HG02798 (cell line): ENCODE measurements at regions not wholly inside any gene's neighbourhood (a gene's known extent, or its start where the extent isn't known, plus 50 kb on each side); places are given as distances from the start of the nearest gene placed in this dataset.

Source experiments
- ATAC-seq: cut with Tn5 transposase; IDR thresholded peaks from one replicate; pipeline ENCODE4 v1.9.1; 2021; ENCODE audit warnings: mild to moderate bottlenecking; ENCODE audit not compliant: unreplicated experiment, poor library complexity

DNA sequence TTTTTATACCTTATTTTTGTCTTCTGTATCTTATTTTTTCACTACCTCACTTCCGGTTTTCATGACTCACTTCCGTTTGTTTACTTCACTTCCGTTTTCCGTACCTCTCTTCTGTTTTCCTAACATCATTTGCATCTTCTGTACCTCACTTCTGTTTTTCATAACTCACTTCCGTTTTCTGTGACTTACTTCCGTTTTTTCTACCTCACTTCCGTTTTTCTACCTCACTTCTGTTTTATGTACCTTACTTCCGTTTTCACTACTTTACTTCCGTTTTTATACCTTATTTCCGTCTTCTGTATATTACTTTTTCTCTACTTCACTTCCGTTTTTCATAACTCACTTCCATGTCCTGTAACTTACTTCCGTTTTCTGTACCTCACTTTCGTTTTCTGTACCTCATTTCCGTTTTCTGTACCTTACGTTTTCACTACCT lies 492.5 kb upstream of the AKR1E2 start:
- no peak for ATAC-seq

DNA sequence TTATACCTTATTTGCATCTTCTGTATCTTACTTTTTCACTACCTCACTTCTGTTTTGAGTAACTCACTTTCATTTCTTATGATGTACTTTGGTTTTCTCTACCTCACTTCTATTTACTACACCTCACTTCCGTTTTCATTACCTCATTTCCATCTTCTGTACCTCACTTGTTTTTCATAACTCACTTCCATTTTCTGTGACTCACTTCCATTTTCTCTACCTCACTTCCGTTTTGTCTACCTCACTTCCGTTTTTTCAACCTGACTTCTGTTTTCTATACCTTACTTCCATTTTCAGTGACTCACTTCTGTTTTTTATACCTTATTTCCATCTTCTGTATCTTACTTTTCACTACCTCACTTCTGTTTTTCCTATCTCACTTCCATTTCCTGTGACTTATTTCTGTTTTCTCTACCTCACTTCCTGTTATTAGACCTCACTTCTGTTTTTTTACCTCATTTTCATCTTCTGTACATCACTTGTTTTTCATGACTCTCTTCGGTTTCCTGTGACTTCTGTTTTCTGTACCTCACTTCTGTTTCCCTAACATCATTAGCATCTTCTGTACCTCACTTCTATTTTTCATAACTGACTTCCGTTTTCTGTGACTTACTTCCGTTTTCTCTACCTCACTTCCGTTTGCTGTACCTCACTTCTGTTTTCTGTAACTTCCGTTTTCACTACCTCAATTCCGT lies 493.1 kb upstream of the AKR1E2 start:
- no peak for ATAC-seq

DNA sequence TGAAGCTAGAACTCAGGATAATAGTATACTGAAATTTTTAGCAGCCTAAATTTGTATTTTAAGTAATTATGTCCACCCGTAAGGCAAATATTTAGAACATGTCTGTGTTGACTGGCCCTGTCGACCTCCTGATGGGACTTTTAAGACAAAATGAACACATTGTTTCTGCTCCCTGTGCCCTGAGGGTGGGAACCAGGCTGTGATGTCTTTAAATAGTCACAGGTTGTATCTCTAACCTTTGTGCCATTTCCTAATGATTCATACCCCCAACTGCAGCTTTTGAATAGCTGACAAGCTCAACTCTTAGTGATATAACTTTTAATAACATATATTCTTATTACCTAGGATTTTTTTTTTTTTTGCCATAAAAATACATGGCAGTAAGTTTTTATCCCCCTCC lies 494.9 kb upstream of the AKR1E2 start:
- ATAC-seq, result no peak

DNA sequence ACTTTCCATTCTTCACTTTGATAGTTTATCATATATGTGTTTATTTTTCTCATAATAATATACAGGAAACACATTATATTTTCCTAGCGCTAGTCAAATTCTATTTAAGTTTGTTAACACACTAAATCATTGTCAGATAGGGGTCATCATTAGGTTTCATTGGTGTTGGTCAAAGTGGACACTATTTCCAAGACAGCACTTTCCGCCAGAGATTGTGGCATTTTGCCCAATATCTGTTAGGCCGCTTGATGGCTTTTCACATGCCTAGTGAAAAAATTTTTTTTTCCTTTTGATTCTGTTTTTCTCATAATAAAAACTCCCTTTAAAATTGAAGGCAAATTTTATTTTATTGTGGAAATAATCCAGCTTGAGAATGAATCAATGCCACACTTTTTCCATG lies 495.4 kb upstream of the AKR1E2 start:
- no peak for ATAC-seq

DNA sequence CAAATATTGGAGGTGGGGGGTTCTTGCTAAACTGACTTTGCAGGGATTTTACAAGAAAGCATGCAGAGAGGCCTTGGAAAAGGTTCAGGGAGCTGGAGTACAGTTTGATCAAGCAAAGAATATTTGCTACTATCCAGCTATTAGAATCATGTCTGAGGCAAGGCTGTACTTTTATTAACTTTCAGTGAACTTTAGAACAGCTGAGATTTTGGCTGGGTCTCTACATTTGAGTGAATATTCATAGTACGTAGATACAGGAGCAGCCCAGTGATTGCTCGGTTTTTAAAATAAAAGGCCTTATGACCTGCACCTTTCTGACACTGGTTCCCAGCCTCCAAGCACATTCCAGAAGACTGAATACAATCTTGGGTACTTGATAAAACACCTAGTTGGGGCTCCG lies 496.8 kb upstream of the AKR1E2 start:
- no peak for ATAC-seq

DNA sequence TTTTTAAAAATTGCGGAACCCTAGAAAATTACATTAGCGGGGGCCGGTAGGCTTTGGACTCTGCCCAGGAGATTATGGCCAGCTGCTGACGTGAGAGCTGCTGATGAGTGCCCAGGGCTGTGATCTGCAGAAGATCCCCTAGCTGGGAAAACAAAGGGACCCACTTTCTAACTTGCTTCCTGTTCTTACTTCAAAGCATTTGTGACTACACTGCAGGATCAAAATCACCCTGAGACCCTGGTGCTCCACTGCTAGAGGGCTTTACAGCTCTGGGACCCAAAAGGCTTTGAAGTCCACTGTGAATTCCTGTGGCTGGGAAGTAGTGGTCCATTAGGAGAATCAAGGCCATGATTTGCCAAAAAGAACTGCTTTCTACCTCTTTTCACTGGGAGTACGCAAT lies 499.4 kb upstream of the AKR1E2 start:
- no peak for ATAC-seq

DNA sequence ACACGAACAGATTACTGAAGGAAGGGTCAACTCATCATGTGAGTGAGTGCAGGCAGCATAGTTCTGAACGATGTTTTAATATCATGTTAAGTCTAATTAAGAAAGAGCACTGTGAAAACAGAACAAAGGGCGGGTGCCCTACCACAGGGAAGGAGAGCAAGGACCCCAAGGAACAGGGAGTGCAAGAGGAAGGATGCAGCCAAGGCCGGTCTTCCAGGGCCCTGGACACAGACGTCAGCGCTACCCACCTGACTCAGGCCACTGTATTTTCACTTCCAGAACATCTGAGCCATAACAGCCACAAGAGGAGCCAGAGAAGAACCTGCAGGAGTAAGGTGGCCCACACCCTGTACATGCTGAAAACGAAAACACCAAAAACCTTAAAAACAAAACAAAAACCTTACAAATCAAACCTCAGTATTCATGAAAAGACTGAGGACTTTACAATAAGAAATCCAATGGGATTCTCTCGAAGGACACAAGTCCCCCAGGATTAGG lies 506.1 kb upstream of the AKR1E2 start:
- ATAC-seq, result no peak

DNA sequence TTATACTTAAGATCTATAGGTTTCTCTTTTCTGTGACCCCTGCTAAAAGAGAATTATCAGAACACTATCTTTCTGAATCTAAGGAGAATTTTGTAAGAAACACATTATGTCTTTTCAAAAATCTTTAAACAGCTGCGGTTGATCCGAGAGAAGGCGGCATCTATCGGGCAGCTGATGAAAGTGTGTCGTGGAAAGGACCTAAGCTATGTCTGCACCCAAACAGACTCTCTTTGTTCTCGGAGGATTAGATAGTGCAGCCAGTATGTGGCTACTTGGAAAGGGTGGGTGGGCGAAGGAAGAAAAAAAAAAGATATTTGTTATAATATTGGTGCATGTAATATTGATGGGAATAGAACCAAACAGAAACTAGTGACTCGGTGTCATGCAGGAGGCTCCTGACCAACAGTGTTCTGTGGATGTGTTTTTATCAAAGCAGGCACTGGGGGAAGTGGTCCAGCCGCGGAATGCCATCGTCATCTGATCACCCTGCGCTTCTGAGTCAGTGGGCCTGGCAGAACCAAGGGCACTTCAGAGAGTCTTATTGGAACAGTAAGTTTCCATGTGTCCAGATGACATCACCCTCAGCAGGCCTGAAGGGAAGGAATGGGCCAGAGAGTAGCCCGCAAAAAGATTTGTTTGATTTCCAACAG lies 509.7 kb upstream of the AKR1E2 start:
- ATAC-seq, result no peak

DNA sequence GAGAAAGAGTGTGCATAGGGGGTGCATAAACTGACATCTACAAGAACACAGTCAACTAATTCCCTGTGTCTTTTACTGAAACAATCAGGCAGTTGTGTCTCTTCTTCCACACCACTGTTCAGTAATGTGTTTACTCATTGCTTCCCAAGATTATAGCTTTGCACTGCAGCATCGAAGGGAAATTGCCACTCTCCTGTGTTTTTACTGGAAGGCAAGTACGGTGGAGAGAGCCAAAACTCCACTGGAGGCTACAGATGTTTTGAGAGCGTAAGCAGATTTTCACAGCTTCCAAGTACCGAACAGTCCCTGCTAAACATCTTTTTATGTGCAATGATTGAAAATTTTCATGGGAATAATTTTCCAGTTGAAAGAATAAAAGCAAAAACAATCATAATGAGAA lies 510.5 kb upstream of the AKR1E2 start:
- no peak for ATAC-seq

DNA sequence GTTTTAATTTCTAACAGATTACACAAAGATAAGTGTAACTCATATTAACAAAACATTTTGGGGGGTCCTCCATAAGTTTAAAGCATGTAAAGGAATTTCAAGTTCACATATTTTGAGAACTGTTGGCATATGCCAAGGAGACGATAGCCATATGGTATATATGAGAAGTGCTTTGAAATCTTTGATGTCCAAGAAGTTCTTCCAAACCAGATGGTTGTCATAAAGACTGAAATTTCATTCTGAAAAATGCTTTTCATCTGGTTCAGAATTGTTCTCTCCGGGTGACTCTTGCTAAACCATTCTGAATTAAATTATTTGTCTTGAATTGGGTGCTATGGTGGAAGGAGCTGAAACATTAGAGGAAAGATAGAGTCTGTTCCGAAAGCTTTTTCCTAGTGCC lies 513.0 kb upstream of the AKR1E2 start:
- ATAC-seq, result no peak

DNA sequence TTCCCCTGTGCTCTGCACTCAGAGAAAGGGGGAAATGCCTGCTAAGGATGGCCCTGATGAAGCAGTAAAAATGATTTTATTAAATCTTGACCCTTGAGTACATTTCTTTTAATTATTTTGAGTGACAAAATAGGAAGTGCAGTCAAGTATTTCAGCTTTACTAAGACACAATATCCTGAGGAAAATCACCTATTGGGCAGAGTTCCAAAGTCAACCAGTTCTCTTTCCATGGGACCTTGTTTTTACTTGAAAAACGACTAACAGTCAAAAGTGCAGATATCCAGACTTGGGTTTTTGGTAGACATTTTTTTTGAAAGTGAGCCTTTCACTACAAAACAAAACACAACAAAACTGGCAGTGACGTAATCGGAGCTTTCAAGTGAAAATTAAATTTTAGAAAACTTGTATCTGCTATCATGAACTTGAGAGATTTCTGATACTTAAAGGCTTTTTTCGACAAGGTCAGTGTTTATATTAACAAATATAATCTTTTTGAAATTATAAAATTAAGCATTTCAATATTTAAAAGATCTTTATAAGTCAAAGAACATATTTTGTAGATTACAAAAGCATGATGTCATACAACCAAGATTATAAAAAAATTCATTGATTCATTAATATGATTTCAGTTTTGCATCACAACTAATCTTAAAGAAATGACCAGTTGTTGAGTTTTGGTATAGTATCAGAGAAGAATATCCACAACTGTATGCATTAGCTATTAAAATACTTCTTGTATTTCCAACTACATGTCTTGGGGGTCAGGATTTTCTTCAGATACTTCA lies 513.8 kb upstream of the AKR1E2 start:
- no peak for ATAC-seq

DNA sequence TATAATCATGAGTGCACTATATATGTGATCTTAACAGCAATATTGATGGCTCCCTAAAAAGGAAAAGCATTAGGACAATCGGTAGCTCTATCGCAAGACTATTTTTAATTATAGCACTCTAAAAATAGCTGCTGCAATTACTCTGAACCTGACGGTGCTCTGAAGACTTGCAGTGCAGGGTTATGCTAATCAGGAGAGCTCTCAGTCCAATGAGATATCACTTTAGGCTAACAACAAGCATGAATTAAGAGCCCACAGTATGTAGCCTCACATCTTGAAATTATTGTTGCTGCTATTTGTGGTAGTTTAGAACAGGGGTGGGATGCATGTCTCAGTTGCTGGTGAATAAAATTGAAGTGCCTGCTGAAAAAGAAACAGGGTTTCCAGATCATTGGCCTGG lies 515.8 kb upstream of the AKR1E2 start:
- no peak for ATAC-seq

DNA sequence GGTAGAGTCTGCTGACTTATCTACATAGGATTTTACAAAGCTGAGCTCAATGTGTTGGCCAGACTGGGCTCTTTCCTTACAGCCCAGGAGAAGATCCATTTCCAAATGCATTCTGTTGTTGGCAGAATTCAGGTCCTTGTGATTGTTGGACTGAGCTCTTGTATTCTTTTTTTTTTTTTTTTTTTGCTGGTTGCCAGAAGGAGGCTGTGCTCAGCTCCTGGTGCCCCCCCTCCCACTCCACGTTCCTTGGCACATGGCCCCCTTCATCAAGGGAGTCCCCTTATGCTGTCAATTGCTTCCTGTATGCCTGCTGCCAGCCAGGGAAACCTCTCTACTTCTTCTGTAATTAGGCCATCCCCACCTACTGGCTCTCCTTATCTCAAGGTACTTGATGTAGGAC lies 518.1 kb upstream of the AKR1E2 start:
- no peak for ATAC-seq

DNA sequence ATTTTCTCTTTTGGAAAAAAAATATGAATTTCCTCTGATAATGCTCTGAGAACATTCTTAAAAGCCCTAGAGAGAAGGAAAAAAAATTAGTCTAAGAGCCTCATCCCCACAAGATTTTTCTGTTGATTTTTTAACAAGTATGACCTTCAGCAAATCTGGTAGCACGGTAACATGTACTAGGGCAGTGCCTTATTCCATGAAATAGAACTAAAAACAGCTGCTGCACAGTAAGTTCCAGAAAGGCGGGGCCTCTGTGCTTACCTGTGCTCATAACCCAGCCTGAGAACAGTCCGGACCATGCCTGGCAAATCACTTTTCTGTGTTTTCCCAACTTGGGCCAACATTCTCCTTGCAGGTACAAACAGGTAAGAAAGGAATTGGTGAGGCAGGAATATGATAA lies 519.1 kb upstream of the AKR1E2 start:
- ATAC-seq, result no peak

DNA sequence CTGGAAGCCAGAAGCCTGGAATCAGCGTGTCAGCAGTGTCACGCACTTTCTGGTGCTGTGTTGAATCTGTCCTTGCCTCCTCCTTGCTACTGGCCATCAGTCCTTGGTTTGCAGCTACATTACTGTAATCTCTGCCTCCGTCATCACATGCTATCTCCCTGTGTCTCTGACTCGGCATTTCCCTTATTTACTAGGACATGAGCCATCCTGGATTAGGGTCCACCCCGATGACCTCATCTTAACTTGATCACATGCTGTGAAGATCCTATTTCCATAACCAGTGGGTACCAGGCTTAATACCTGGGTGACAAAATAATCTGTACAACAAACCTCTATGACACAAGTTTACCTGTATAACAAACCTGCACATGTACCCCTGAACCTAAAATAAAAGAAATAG lies 518.0 kb upstream of the KLF6 start:
- ATAC-seq, result no peak

DNA sequence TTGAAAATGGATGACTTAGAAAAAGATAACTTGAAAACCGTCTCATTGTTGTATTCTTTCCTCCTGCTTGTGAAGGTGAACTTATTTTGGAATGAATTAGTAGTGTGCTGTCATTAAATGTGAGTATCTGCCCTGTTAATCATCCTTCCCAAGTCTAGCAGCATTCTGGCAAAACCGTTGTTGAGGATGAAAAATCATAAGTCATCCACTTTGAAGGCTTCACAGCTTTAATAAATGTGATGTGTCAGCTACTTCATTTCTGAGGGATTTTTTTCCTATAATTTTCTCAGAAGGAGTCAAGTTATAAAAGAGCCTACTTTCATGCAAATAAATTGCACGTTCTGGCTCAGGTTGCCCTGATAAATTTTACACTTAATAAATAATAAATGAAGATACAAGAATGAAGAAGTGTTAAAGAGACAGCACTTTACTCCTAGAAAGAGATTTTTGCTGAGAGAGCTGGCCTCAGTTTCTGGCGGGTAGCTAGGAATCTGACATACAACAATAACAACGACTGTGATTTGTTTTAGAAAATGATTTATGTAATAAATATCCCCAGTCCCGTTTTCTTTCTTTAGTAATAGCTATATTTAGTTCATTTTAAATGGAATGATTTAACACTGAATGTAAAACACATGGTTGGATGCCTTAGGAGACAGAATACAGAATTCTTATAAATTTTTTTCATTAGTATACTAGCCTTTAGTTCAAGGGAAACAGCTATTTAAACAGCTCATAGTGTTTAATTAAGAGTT lies 516.5 kb upstream of the KLF6 start:
- ATAC-seq, result no peak

DNA sequence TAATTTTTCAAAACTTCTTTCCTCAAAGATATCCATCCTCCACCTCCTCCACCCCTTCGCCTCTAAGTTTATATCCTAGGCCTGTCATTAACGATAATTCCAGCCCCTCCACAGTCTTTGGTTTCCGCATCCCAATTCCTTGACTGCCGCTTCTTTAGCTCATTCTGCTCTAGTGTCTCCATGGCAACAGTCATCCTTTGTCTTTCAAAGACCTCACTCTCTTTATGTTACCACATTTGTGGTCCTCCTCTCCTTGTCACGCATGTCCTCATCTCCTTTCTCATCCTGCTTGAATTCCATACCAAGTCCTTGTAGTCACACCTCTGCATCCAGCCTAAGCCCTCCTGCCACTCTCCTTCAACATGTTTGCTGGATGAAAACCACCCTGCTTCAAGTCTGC lies 511.2 kb upstream of the KLF6 start:
- ATAC-seq, result no peak

DNA sequence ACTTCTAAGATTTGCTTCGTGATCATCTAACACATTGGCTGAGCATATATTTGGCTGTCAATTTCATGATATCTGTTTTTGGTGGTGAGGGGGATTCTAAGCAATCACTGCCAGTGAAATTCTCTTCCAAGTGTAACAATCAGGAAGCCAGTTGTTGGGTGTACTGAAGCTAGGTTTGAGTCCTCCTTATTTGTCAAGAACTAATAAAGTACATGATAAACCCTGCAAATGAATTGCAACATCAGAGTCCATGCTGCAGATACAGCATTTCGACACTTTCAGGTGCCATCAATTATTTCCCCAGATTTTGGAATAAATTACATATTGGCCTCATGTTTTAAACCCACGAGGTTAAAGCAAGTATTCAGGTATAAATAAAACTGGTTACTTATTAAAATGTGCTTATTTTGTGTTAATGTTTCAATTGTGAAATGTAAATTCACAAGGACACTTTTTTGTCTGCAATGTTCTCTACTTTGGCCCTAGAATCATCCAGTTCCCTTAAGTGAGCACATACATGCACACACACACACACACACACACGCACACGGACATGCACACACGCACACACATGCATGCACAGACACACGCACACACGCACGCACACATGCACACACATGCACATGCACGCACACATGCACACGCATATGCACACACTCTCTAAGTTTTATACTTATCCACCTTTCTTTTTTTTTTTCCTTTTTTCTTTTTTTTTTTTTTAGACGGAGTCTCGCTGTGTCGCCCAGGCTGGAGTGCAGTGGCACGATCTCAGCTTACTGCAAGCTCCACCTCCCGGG lies 510.2 kb upstream of the KLF6 start:
- ATAC-seq, result no peak

DNA sequence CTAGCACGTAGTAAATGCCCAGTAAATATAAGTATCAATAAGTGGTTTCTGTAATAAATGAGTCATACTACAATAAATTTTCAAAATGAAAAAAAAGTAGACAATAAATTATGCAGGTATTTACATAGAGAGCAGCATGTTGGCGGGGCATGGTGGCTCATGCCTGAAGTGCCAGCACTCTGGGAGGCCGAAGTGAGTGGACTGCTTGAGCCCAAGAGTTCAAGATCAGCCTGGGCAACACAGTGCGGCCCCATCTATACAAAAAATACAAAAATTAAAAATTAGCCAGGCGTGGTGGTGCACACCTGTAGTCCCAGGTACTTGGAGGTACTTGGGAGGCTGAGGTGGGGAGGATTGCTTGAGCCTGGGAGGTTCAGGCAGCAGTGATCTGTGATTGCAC lies 509.3 kb upstream of the KLF6 start:
- ATAC-seq, result no peak

DNA sequence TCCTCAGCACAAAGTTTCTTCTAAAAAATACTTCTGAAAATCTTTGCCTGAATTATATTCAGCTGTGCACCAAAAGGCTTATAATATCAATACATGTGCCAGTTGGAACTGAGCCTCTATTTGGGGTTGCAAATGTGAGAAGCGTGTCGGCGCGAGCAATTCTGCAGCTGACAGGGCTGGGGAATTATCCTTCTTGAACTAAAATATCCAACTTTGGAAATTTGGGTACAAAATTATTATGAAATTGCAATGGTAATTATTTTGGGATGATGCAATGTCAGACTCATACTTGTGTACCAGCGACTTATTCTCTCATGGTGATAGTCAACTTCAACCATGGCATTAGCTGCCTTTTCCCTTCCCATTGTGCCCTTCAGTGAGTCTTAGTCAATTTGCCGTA lies 507.0 kb upstream of the KLF6 start:
- no peak for ATAC-seq
